ENCODE measurements at regions not wholly inside any gene's neighbourhood (a gene's known extent, or its start where the extent isn't known, plus 50 kb on each side); places are given as distances from the start of the nearest gene placed in this dataset.

DNA sequence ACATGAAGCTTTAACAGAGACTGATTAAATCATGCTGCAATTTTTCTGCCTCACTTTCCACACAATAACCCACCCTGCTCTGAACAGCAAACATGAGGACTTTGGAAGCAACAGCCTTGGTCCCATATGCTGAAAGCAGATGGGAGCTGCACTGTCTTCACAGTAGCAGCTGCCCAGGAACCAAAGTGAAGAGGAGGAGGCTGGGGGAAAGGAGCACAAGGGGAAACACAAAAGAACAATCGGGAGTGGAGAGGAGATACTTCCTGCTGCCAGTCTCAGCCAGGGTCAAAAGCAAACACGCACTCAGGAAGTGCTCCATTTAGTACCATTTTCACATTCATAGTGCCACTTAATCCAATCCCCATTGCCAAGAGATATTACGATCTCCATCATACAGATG is 183.3 kb upstream of the PUM3 start:
- TF ChIP-seq RAD21 (IDR thresholded peaks at IDR 0.05; ENCODE audit: low read length) (no peak), POLR2AphosphoS5 (IDR thresholded peaks at IDR 0.05; ENCODE audit: low read depth, low read length) (no peak), RFX5 (IDR thresholded peaks at IDR 0.05; ENCODE audit: low read length) (no peak), RCOR1 (IDR thresholded peaks at IDR 0.05; ENCODE audit: low read length) (no peak), RXRA (IDR thresholded peaks at IDR 0.05; ENCODE audit: borderline replicate concordance, low read depth) (no peak), YY1 (IDR thresholded peaks at IDR 0.05; ENCODE audit: low read depth) (no peak), ELF1 (IDR thresholded peaks at IDR 0.05) (no peak), FOXM1 (IDR thresholded peaks at IDR 0.05; ENCODE audit: low read depth) (no peak), EP300 (IDR thresholded peaks at IDR 0.05; ENCODE audit: borderline replicate concordance in 1 of 2, low read depth in 1 of 2, low read length in 1 of 2) (no peak), EZH2phosphoT487 (IDR thresholded peaks at IDR 0.05; ENCODE audit: borderline replicate concordance, low read depth) (no peak)
- TF ChIP-seq, protein P1, sequence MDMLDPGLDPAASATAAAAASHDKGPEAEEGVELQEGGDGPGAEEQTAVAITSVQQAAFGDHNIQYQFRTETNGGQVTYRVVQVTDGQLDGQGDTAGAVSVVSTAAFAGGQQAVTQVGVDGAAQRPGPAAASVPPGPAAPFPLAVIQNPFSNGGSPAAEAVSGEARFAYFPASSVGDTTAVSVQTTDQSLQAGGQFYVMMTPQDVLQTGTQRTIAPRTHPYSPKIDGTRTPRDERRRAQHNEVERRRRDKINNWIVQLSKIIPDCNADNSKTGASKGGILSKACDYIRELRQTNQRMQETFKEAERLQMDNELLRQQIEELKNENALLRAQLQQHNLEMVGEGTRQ (IDR thresholded peaks at IDR 0.05; ENCODE audit: borderline replicate concordance, low read depth, low read length), result no peak
- TF ChIP-seq, protein P2, sequence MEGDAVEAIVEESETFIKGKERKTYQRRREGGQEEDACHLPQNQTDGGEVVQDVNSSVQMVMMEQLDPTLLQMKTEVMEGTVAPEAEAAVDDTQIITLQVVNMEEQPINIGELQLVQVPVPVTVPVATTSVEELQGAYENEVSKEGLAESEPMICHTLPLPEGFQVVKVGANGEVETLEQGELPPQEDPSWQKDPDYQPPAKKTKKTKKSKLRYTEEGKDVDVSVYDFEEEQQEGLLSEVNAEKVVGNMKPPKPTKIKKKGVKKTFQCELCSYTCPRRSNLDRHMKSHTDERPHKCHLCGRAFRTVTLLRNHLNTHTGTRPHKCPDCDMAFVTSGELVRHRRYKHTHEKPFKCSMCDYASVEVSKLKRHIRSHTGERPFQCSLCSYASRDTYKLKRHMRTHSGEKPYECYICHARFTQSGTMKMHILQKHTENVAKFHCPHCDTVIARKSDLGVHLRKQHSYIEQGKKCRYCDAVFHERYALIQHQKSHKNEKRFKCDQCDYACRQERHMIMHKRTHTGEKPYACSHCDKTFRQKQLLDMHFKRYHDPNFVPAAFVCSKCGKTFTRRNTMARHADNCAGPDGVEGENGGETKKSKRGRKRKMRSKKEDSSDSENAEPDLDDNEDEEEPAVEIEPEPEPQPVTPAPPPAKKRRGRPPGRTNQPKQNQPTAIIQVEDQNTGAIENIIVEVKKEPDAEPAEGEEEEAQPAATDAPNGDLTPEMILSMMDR (IDR thresholded peaks at IDR 0.05), result no peak
- TF ChIP-seq, protein P3, sequence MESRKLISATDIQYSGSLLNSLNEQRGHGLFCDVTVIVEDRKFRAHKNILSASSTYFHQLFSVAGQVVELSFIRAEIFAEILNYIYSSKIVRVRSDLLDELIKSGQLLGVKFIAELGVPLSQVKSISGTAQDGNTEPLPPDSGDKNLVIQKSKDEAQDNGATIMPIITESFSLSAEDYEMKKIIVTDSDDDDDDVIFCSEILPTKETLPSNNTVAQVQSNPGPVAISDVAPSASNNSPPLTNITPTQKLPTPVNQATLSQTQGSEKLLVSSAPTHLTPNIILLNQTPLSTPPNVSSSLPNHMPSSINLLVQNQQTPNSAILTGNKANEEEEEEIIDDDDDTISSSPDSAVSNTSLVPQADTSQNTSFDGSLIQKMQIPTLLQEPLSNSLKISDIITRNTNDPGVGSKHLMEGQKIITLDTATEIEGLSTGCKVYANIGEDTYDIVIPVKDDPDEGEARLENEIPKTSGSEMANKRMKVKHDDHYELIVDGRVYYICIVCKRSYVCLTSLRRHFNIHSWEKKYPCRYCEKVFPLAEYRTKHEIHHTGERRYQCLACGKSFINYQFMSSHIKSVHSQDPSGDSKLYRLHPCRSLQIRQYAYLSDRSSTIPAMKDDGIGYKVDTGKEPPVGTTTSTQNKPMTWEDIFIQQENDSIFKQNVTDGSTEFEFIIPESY (IDR thresholded peaks at IDR 0.05; ENCODE audit: borderline replicate concordance, low read depth), result no peak
- TF ChIP-seq, protein P4, sequence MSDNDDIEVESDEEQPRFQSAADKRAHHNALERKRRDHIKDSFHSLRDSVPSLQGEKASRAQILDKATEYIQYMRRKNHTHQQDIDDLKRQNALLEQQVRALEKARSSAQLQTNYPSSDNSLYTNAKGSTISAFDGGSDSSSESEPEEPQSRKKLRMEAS (IDR thresholded peaks at IDR 0.05; ENCODE audit: low read depth), result no peak

All from SK-N-SH (cell line).